Hindlimb muscle (tissue), 1 donor: ENCODE measurements at regions not wholly inside any gene's neighbourhood (a gene's known extent, or its start where the extent isn't known, plus 50 kb on each side); places are given as distances from the start of the nearest gene placed in this dataset.
"Not testable (repeated sequence)": the region's sequence is repeated elsewhere in the genome, so short reads cannot be mapped to it uniquely, and the experiment has no call there.

Experiments
- DNase-seq: peaks from one replicate; pipeline ENCODE4 v3.0.0-alpha.2; 2013

- DNase-seq, result not testable (repeated sequence)
These were observed 97.3 kb upstream of the GALNT15 start for GRCh38 chr3:16077146-16077545.

GRCh38 chr3:16077681-16078080 lies 96.8 kb upstream of the GALNT15 start:
- DNase-seq, result not testable (repeated sequence)

- DNase-seq, result no peak
These were observed 95.0 kb upstream of the GALNT15 start for GRCh38 chr3:16079519-16079918.

GRCh38 chr3:16081661-16082060 lies 92.8 kb upstream of the GALNT15 start:
- DNase-seq, result no peak

GRCh38 chr3:16084887-16085286 lies 89.6 kb upstream of the GALNT15 start:
- no peak for DNase-seq

- no peak for DNase-seq
These were observed 89.1 kb upstream of the GALNT15 start for GRCh38 chr3:16085410-16085809.

- peak; percentile 82 for DNase-seq
These were observed 88.4 kb upstream of the GALNT15 start for GRCh38 chr3:16085884-16086608.

- no peak for DNase-seq
These were observed 87.8 kb upstream of the GALNT15 start for GRCh38 chr3:16086690-16087089.

GRCh38 chr3:16088496-16088895 lies 86.0 kb upstream of the GALNT15 start:
- DNase-seq, result no peak

GRCh38 chr3:16089521-16089920 lies 85.0 kb upstream of the GALNT15 start:
- no peak for DNase-seq

GRCh38 chr3:16090024-16090423 lies 84.5 kb upstream of the GALNT15 start:
- DNase-seq, result peak; percentile 43

- no peak for DNase-seq
These were observed 83.8 kb upstream of the GALNT15 start for GRCh38 chr3:16090706-16091105.

GRCh38 chr3:16092923-16093322 lies 81.6 kb upstream of the GALNT15 start:
- peak; percentile 13 for DNase-seq

GRCh38 chr3:16101295-16102186 lies 72.9 kb upstream of the GALNT15 start:
- DNase-seq, result no peak

- DNase-seq, result no peak
These were observed 72.3 kb upstream of the GALNT15 start for GRCh38 chr3:16102187-16102561.

GRCh38 chr3:16102905-16103364 lies 71.5 kb upstream of the GALNT15 start:
- no peak for DNase-seq

GRCh38 chr3:16103472-16103871 lies 71.0 kb upstream of the GALNT15 start:
- DNase-seq, result no peak

- no peak for DNase-seq
These were observed 70.3 kb upstream of the GALNT15 start for GRCh38 chr3:16104156-16104555.

GRCh38 chr3:16106050-16106449 lies 68.4 kb upstream of the GALNT15 start:
- DNase-seq, result no peak

- no peak for DNase-seq
These were observed 66.1 kb upstream of the GALNT15 start for GRCh38 chr3:16108424-16108823.

GRCh38 chr3:16109929-16110328 lies 64.6 kb upstream of the GALNT15 start:
- DNase-seq, result no peak

- DNase-seq, result no peak
These were observed 61.5 kb upstream of the GALNT15 start for GRCh38 chr3:16112910-16113504.

- no peak for DNase-seq
These were observed 60.8 kb upstream of the GALNT15 start for GRCh38 chr3:16113704-16114103.
